Prostate gland (tissue), 2 donors: ENCODE measurements at regions not wholly inside any gene's neighbourhood (a gene's known extent, or its start where the extent isn't known, plus 50 kb on each side); places are given as distances from the start of the nearest gene placed in this dataset.

Source experiments
- POLR2A ChIP-seq: fragments of 450-650 bp; IDR thresholded peaks from one replicate; pipeline ENCODE4 v1.6.1; 2016; ENCODE audit warnings: antibody characterized with exemption, mild to moderate bottlenecking
- POLR2AphosphoS5 ChIP-seq: sonication (generic); formaldehyde crosslinking; IDR thresholded peaks from one replicate; pipeline ENCODE4 v1.6.1; 2017; ENCODE audit warnings: antibody characterized with exemption
- TF ChIP-seq, protein P1 (sequence below), 4 experiments: fragments of 200-600 bp in 2 of 4; fragments of 450-650 bp in 2 of 4; sonication (generic) in 2 of 4; IDR thresholded peaks; 1 replicate in 3 of 4; 2 replicates in 1 of 4; pipeline ENCODE4 v1.5.1; 2016 to 2019; ENCODE audit warnings: antibody characterized with exemption in 4 of 4, mild to moderate bottlenecking in 2 of 4, moderate library complexity in 2 of 4

DNA sequence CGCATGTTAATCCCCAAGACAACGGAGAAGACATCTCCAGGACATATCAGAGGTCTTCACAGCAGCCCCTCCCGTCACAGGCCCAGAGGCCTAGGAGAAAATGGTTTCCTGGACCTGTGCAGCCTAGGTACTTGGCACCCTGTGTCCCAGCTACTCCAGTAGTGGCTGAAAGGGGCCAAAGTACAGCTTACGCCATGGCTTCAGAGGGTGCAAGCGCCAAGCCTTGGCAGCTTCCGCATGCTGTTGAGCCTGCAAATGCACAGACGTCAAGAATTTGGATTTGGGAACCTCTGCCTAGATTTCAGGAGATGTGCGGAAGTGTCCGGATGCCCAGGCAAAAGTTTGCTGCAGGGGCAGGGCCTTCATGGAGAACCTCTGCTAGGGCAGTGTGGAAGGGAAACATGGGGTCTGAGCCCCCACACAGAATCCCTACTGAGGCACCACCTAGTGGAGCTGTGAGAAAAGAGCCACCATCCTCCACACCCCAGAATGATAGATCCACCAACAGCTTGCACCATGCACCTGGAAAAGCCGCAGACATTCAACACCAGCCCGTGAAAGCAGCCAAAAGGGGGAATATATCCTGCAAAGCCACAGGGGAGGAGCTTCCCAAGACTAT lies 159.3 kb upstream of the COX10 start:
- TF ChIP-seq, protein P1, sequence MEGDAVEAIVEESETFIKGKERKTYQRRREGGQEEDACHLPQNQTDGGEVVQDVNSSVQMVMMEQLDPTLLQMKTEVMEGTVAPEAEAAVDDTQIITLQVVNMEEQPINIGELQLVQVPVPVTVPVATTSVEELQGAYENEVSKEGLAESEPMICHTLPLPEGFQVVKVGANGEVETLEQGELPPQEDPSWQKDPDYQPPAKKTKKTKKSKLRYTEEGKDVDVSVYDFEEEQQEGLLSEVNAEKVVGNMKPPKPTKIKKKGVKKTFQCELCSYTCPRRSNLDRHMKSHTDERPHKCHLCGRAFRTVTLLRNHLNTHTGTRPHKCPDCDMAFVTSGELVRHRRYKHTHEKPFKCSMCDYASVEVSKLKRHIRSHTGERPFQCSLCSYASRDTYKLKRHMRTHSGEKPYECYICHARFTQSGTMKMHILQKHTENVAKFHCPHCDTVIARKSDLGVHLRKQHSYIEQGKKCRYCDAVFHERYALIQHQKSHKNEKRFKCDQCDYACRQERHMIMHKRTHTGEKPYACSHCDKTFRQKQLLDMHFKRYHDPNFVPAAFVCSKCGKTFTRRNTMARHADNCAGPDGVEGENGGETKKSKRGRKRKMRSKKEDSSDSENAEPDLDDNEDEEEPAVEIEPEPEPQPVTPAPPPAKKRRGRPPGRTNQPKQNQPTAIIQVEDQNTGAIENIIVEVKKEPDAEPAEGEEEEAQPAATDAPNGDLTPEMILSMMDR (IDR thresholded peaks at IDR 0.05): no peak
- TF ChIP-seq POLR2AphosphoS5 (no peak), POLR2A (no peak)
